ENCODE measurements at regions not wholly inside any gene's neighbourhood (a gene's known extent, or its start where the extent isn't known, plus 50 kb on each side); places are given as distances from the start of the nearest gene placed in this dataset.
A peak's percentile ranks its signal among the peaks of the same experiment; 100 is the strongest.

DNA sequence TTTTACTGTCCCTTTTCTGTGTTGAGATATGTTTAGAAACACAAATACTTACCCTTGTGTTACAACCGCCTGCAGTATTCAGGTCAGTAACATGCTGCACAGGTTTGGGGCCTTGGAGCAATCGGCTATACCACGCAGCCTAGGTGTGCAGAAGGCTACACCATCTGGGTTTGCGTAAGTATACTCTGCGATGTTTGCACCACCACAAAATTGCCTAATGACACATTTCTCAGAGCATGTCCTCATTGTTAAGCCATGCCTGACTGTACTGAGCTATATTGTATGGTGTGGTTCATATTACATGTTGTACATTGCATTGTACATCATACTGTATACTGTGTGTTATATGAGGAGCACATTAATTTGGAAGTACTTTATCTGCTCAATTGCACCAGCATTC is 247.4 kb downstream of the RHOU start:
- TF ChIP-seq CTCF (conservative IDR thresholded peaks at IDR 0.05) = no peak
- Mint-ChIP-seq H3K9me3 (no peaks in the 10 kb centered on the region), H3K4me3 (no peak overlapping the region), H3K36me3 (no peaks in the 10 kb centered on the region), H3K4me1 (ENCODE audit: unreplicated experiment) (peaks cover 56% of the 10 kb centered on the region), H3K27ac (peak overlapping the region; percentile 44), H3K27me3 (no peaks in the 10 kb centered on the region)
- DNase-seq (ENCODE audit: extremely low spot score, unreplicated experiment) = no peak

DNA sequence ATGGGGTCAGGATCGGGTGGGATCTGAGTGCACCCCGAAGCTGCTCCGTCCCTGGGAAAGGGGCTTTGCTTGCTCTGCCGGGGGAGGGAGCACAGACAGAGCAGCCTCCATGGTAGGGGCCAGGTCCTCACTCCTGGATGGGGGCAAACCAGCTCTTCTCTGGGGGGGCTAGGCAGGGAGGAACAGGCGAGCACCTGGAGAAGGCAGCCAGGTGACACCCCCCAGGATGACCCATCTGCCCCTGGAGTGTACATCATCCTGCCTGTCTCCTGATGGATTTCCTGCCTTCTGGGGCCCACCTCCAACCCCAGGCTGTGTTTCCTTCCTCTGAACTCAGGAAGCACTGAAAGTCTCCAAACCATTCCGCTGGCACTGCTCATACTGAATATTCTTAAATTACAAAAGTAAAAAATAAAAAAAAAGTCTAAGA is 248.0 kb downstream of the RHOU start:
- Mint-ChIP-seq H3K9me3 (no peaks in the 10 kb centered on the region), H3K4me3 (no peak overlapping the region), H3K4me1 (ENCODE audit: unreplicated experiment) (peaks cover 51% of the 10 kb centered on the region), H3K27me3 (no peaks in the 10 kb centered on the region), H3K27ac (no peak overlapping the region), H3K36me3 (no peaks in the 10 kb centered on the region)
- peak; percentile 44 for DNase-seq (ENCODE audit: extremely low spot score, unreplicated experiment)
- no peak for TF ChIP-seq CTCF (conservative IDR thresholded peaks at IDR 0.05)

DNA sequence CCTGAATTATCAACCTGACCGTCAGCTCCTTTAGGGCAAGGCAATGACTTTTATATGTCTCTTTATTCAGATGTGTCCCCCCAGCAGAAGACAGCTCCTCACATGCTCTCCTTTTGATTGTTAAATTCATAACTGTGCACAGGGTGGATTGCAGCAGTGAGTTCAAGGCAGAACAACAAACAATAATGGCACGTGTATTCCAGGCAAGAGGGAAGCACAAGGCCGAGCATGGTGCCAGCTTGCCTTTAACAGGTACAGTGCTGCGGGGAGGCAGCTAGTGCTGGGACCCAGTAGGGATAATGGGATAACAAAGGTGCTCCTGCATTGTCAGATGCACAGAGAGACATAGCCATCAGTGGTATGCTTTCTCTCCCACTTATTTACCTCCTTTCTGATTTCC is 248.4 kb downstream of the RHOU start:
- no peak for TF ChIP-seq CTCF (conservative IDR thresholded peaks at IDR 0.05)
- Mint-ChIP-seq H3K9me3 (no peaks in the 10 kb centered on the region), H3K4me1 (ENCODE audit: unreplicated experiment) (peaks cover 49% of the 10 kb centered on the region), H3K27me3 (no peaks in the 10 kb centered on the region), H3K27ac (no peak overlapping the region), H3K4me3 (no peak overlapping the region), H3K36me3 (no peaks in the 10 kb centered on the region)
- DNase-seq (ENCODE audit: extremely low spot score, unreplicated experiment) = no peak

GRCh38 chr1:228984107-228984506 is 248.8 kb downstream of the RHOU start:
- H3K36me3 Mint-ChIP-seq = no peaks in the 10 kb centered on the region
- DNase-seq (ENCODE audit: extremely low spot score, unreplicated experiment) = no peak
- H3K4me1 Mint-ChIP-seq (ENCODE audit: unreplicated experiment) = peaks cover 49% of the 10 kb centered on the region
- H3K27ac Mint-ChIP-seq = no peak overlapping the region
- no peaks in the 10 kb centered on the region for H3K27me3 Mint-ChIP-seq
- no peak overlapping the region for H3K4me3 Mint-ChIP-seq
- H3K9me3 Mint-ChIP-seq = no peaks in the 10 kb centered on the region
- TF ChIP-seq CTCF (conservative IDR thresholded peaks at IDR 0.05) = no peak

DNA sequence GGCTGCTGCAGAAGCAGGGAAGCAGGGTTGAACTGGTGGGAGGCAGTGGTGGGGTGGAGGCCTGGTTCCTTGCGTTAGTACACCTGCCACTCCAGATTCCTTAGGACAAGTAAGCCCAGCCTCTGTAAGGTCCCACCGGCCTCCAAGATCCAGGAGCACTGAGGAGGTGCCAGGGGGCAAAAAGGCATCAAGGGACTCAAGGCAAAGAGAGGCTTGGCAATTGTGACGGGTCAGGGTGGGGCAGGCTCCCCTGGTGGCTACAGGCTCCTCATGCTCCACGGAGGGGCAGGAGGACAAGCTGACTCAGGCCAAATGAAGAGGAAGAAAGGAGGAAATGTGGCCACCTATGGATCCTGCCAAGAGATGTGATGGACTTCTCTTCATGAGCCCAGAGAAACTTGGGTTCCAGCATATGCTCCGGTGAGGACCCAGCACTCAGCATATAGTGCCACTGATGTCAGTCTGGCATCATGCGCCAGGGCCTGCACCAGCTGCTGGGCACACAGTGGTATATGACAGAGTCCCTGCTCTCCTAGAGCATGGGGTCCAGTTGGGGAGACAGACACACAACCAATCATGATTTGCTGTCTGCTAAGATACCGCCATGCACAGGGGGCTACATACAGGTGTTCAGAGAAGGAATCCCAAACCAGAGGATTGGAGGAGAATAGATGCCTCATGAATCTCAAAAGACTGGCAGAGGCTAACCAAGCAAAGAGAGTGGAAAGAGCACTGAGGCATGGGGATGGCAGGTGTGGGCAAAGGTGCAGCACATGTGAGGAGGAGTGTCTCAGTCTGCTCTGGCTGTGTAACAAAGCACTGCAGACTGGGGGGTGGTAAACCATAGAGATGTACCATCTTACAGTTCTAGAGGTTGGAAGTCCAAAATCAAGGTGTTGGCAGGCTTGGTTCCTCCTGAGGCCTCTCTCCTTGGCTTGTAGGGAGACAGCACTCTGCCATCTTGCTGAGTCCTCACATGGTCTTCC is 249.7 kb downstream of the RHOU start:
- H3K4me3 Mint-ChIP-seq = no peak overlapping the region
- no peaks in the 10 kb centered on the region for H3K27me3 Mint-ChIP-seq
- no peak for TF ChIP-seq CTCF (conservative IDR thresholded peaks at IDR 0.05)
- no peaks in the 10 kb centered on the region for H3K36me3 Mint-ChIP-seq
- H3K9me3 Mint-ChIP-seq = no peaks in the 10 kb centered on the region
- H3K27ac Mint-ChIP-seq = peak overlapping the region; percentile 31
- H3K4me1 Mint-ChIP-seq (ENCODE audit: unreplicated experiment) = peaks cover 45% of the 10 kb centered on the region
- no peak for DNase-seq (ENCODE audit: extremely low spot score, unreplicated experiment)

Measured in type B pancreatic cell (in vitro differentiated cells).